HepG2 (cell line): ENCODE measurements at regions not wholly inside any gene's neighbourhood (a gene's known extent, or its start where the extent isn't known, plus 50 kb on each side); places are given as distances from the start of the nearest gene placed in this dataset.

Experiments
- AGO1 ChIP-seq: fragments of 200-400 bp; formaldehyde crosslinking; IDR thresholded peaks from 2 replicates; pipeline ENCODE4 v1.6.1; 2017; ENCODE audit warnings: mild to moderate bottlenecking, low read depth, low read length, moderate library complexity; ENCODE audit not compliant: poor library complexity, severe bottlenecking
- CBFB ChIP-seq: sonication (generic); formaldehyde crosslinking; IDR thresholded peaks from 2 replicates; pipeline ENCODE4 v1.4.0; 2020; ENCODE audit warnings: missing genetic modification reagents
- CBX1 ChIP-seq: IDR thresholded peaks from one replicate; pipeline ENCODE4 v1.6.1; 2016; ENCODE audit warnings: antibody characterized with exemption, low read depth
- IRF2 ChIP-seq: IDR thresholded peaks from 2 replicates; pipeline ENCODE4 v1.6.1; 2018; ENCODE audit warnings: missing genetic modification reagents, missing compliant biosample characterization
- POLR2A ChIP-seq, 2 experiments: IDR thresholded peaks; 2 replicates each; pipeline ENCODE4 v1.6.1; 2011; ENCODE audit warnings: low read depth in 2 of 2, low read length in 2 of 2, mild to moderate bottlenecking in 1 of 2, moderate library complexity in 1 of 2; ENCODE audit not compliant: insufficient read depth in 1 of 2
- RCOR2 ChIP-seq: IDR thresholded peaks from 2 replicates; pipeline ENCODE4 v1.6.1; 2016; ENCODE audit warnings: missing biosample characterization, missing genetic modification reagents
- RXRA ChIP-seq: sonication (generic); formaldehyde crosslinking; IDR thresholded peaks from 2 replicates; pipeline ENCODE4 v1.5.1; 2020; ENCODE audit warnings: missing genetic modification reagents
- ZC3H13 ChIP-seq: sonication (generic); formaldehyde crosslinking; IDR thresholded peaks from 2 replicates; pipeline ENCODE4 v1.8.1; 2023; ENCODE audit warnings: mild to moderate bottlenecking, missing genetic modification reagents, moderate library complexity
- ZC3H4 ChIP-seq: sonication (generic); formaldehyde crosslinking; IDR thresholded peaks from 2 replicates; pipeline ENCODE4 v1.4.0; 2020; ENCODE audit warnings: missing genetic modification reagents, borderline replicate concordance
- ZNF615 ChIP-seq: sonication (generic); formaldehyde crosslinking; IDR thresholded peaks from 2 replicates; pipeline ENCODE4 v1.5.0; 2020; ENCODE audit warnings: mild to moderate bottlenecking, missing genetic modification reagents, borderline replicate concordance
- ZNF724P ChIP-seq: sonication (generic); formaldehyde crosslinking; IDR thresholded peaks from 2 replicates; pipeline ENCODE4 v1.8.0; 2022; ENCODE audit warnings: missing genetic modification reagents, borderline replicate concordance
- ZNF75D ChIP-seq: sonication (generic); formaldehyde crosslinking; IDR thresholded peaks from 2 replicates; pipeline ENCODE4 v1.8.1; 2023; ENCODE audit warnings: missing genetic modification reagents, mild to moderate bottlenecking, borderline replicate concordance
- ZNF83 ChIP-seq: sonication (generic); formaldehyde crosslinking; IDR thresholded peaks from 2 replicates; pipeline ENCODE4 v1.4.0; 2020; ENCODE audit warnings: missing genetic modification reagents, mild to moderate bottlenecking, borderline replicate concordance
- ZNF841 ChIP-seq: sonication (generic); formaldehyde crosslinking; IDR thresholded peaks from 2 replicates; pipeline ENCODE4 v1.8.1; 2023; ENCODE audit warnings: missing genetic modification reagents, borderline replicate concordance
- TF ChIP-seq, protein P1 (sequence below): sonication (generic); formaldehyde crosslinking; IDR thresholded peaks from 2 replicates; pipeline ENCODE4 v1.4.0; 2020; ENCODE audit warnings: missing genetic modification reagents
- TF ChIP-seq, protein P2 (sequence below): sonication (generic); formaldehyde crosslinking; IDR thresholded peaks from 2 replicates; pipeline ENCODE4 v1.8.0; 2022; ENCODE audit warnings: missing genetic modification reagents, mild to moderate bottlenecking, borderline replicate concordance
- TF ChIP-seq, protein P3 (sequence below): sonication (generic); formaldehyde crosslinking; IDR thresholded peaks from 2 replicates; pipeline ENCODE4 v1.5.1; 2020; ENCODE audit warnings: mild to moderate bottlenecking, moderate library complexity, missing genetic modification reagents
- TF ChIP-seq, protein P4 (sequence below): sonication (generic); formaldehyde crosslinking; IDR thresholded peaks from 2 replicates; pipeline ENCODE4 v1.4.0; 2020; ENCODE audit warnings: mild to moderate bottlenecking, missing genetic modification reagents, borderline replicate concordance

DNA sequence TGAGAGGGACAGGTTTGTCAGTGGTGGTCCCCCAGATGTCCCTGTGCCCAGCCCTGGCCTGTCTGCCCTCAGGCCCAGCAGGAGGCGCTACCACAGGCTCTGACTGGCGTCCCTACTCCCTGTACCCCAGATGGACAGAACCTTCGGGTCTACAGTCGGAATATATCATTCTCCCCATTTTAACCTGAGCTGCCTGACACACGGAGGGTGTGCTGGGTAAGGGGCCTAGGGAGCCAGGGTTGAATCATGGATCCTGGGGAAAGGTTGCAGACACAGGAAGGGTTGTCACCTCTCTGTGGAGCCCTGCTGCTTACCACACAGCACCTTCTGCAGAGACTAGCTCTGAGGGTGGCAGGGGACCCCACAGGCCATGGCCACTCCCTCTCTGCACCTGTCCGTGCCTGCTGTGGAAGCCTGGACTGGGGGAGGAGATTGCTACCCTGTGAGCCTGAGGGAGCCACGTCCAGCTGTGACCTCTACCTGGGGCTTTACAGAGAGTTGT, 162.2 kb upstream of the ZNF267 start (continued):
- TF ChIP-seq, protein P1, sequence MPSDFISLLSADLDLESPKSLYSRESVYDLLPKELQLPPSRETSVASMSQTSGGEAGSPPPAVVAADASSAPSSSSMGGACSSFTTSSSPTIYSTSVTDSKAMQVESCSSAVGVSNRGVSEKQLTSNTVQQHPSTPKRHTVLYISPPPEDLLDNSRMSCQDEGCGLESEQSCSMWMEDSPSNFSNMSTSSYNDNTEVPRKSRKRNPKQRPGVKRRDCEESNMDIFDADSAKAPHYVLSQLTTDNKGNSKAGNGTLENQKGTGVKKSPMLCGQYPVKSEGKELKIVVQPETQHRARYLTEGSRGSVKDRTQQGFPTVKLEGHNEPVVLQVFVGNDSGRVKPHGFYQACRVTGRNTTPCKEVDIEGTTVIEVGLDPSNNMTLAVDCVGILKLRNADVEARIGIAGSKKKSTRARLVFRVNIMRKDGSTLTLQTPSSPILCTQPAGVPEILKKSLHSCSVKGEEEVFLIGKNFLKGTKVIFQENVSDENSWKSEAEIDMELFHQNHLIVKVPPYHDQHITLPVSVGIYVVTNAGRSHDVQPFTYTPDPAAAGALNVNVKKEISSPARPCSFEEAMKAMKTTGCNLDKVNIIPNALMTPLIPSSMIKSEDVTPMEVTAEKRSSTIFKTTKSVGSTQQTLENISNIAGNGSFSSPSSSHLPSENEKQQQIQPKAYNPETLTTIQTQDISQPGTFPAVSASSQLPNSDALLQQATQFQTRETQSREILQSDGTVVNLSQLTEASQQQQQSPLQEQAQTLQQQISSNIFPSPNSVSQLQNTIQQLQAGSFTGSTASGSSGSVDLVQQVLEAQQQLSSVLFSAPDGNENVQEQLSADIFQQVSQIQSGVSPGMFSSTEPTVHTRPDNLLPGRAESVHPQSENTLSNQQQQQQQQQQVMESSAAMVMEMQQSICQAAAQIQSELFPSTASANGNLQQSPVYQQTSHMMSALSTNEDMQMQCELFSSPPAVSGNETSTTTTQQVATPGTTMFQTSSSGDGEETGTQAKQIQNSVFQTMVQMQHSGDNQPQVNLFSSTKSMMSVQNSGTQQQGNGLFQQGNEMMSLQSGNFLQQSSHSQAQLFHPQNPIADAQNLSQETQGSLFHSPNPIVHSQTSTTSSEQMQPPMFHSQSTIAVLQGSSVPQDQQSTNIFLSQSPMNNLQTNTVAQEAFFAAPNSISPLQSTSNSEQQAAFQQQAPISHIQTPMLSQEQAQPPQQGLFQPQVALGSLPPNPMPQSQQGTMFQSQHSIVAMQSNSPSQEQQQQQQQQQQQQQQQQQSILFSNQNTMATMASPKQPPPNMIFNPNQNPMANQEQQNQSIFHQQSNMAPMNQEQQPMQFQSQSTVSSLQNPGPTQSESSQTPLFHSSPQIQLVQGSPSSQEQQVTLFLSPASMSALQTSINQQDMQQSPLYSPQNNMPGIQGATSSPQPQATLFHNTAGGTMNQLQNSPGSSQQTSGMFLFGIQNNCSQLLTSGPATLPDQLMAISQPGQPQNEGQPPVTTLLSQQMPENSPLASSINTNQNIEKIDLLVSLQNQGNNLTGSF (CRISPR knock-in tag): no peak
- TF ChIP-seq, protein P2, sequence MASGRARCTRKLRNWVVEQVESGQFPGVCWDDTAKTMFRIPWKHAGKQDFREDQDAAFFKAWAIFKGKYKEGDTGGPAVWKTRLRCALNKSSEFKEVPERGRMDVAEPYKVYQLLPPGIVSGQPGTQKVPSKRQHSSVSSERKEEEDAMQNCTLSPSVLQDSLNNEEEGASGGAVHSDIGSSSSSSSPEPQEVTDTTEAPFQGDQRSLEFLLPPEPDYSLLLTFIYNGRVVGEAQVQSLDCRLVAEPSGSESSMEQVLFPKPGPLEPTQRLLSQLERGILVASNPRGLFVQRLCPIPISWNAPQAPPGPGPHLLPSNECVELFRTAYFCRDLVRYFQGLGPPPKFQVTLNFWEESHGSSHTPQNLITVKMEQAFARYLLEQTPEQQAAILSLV (CRISPR knock-in tag): no peak
- TF ChIP-seq AGO1 (peak; percentile 90), POLR2A (IDR thresholded peaks at IDR 0.05; ENCODE audit: insufficient read depth in 1 of 2, low read depth in 2 of 2, low read length in 2 of 2) (peak; percentile 10 to 66), ZNF75D (CRISPR knock-in tag) (no peak), IRF2 (no peak), CBX1 (peak; percentile 30), ZNF724P (0 out of 2 replicates have a peak, but pooled peaks have one; percentile 2), RXRA (CRISPR knock-in tag) (no peak), ZNF615 (CRISPR knock-in tag) (no peak), ZC3H13 (CRISPR knock-in tag) (peak; percentile 15; the same call in 1 of the 2 replicates), ZC3H4 (CRISPR knock-in tag) (no peak), RCOR2 (CRISPR knock-in tag) (no peak), ZNF83 (CRISPR knock-in tag) (no peak; the same call in 1 of the 2 replicates), ZNF841 (CRISPR knock-in tag) (0 out of 2 replicates have a peak, but pooled peaks have one; percentile 26), CBFB (CRISPR knock-in tag) (no peak)
- TF ChIP-seq, protein P3, sequence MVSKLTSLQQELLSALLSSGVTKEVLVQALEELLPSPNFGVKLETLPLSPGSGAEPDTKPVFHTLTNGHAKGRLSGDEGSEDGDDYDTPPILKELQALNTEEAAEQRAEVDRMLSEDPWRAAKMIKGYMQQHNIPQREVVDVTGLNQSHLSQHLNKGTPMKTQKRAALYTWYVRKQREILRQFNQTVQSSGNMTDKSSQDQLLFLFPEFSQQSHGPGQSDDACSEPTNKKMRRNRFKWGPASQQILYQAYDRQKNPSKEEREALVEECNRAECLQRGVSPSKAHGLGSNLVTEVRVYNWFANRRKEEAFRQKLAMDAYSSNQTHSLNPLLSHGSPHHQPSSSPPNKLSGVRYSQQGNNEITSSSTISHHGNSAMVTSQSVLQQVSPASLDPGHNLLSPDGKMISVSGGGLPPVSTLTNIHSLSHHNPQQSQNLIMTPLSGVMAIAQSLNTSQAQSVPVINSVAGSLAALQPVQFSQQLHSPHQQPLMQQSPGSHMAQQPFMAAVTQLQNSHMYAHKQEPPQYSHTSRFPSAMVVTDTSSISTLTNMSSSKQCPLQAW: no peak
- TF ChIP-seq, protein P4, sequence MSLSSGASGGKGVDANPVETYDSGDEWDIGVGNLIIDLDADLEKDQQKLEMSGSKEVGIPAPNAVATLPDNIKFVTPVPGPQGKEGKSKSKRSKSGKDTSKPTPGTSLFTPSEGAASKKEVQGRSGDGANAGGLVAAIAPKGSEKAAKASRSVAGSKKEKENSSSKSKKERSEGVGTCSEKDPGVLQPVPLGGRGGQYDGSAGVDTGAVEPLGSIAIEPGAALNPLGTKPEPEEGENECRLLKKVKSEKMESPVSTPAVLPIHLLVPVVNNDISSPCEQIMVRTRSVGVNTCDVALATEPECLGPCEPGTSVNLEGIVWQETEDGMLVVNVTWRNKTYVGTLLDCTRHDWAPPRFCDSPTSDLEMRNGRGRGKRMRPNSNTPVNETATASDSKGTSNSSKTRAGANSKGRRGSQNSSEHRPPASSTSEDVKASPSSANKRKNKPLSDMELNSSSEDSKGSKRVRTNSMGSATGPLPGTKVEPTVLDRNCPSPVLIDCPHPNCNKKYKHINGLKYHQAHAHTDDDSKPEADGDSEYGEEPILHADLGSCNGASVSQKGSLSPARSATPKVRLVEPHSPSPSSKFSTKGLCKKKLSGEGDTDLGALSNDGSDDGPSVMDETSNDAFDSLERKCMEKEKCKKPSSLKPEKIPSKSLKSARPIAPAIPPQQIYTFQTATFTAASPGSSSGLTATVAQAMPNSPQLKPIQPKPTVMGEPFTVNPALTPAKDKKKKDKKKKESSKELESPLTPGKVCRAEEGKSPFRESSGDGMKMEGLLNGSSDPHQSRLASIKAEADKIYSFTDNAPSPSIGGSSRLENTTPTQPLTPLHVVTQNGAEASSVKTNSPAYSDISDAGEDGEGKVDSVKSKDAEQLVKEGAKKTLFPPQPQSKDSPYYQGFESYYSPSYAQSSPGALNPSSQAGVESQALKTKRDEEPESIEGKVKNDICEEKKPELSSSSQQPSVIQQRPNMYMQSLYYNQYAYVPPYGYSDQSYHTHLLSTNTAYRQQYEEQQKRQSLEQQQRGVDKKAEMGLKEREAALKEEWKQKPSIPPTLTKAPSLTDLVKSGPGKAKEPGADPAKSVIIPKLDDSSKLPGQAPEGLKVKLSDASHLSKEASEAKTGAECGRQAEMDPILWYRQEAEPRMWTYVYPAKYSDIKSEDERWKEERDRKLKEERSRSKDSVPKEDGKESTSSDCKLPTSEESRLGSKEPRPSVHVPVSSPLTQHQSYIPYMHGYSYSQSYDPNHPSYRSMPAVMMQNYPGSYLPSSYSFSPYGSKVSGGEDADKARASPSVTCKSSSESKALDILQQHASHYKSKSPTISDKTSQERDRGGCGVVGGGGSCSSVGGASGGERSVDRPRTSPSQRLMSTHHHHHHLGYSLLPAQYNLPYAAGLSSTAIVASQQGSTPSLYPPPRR (CRISPR knock-in tag): 0 out of 2 replicates have a peak, but pooled peaks have one; percentile 20
